GM23338 (cell line): ENCODE measurements at regions not wholly inside any gene's neighbourhood (a gene's known extent, or its start where the extent isn't known, plus 50 kb on each side); places are given as distances from the start of the nearest gene placed in this dataset.

Source experiments
- ATAC-seq: fragments of 200-7000 bp; cut with Tn5 transposase; 3 replicates; pipeline ENCODE4 v1.9.1; 2020
- DNase-seq: peaks from one replicate; pipeline ENCODE4 v3.0.0-alpha.2; 2015; ENCODE audit warnings: low spot score
- H2AFZ ChIP-seq: fragments of 200-600 bp; sonication (generic); 2 replicates; pipeline ENCODE4 v1.8.0; 2016; ENCODE audit warnings: antibody characterized with exemption, mild to moderate bottlenecking, moderate library complexity
- H3F3A ChIP-seq: fragments of 200-600 bp; sonication (generic); replicated peaks from 2 replicates; pipeline ENCODE4 v1.8.0; 2017; ENCODE audit warnings: antibody characterized with exemption, mixed run types, low read depth
- H3K27ac ChIP-seq: fragments of 200-600 bp; sonication (generic); 2 replicates; pipeline ENCODE4 v1.6.1; 2016; ENCODE audit warnings: low read depth
- H3K27me3 ChIP-seq: fragments of 200-600 bp; sonication (generic); 2 replicates; pipeline ENCODE4 v1.8.0; 2016; ENCODE audit warnings: mild to moderate bottlenecking, mixed run types, moderate library complexity; ENCODE audit not compliant: insufficient read depth
- H3K36me3 ChIP-seq: fragments of 200-600 bp; sonication (generic); 2 replicates; pipeline ENCODE4 v1.8.0; 2016; ENCODE audit warnings: mild to moderate bottlenecking; ENCODE audit not compliant: insufficient read depth
- H3K4me1 ChIP-seq: fragments of 200-600 bp; sonication (generic); 2 replicates; pipeline ENCODE4 v1.8.0; 2016; ENCODE audit warnings: mild to moderate bottlenecking, moderate library complexity; ENCODE audit not compliant: insufficient read depth
- H3K4me2 ChIP-seq: fragments of 200-600 bp; sonication (generic); 2 replicates; pipeline ENCODE4 v1.7.1; 2017; ENCODE audit warnings: mixed run types
- H3K4me3 ChIP-seq: fragments of 200-600 bp; sonication (generic); 2 replicates; pipeline ENCODE4 v1.6.1; 2016; ENCODE audit warnings: mixed run types
- H3K79me2 ChIP-seq: fragments of 200-600 bp; sonication (generic); replicated peaks from 2 replicates; pipeline ENCODE4 v1.8.0; 2017; ENCODE audit warnings: mild to moderate bottlenecking; ENCODE audit not compliant: insufficient read depth
- H3K9me2 ChIP-seq: fragments of 200-600 bp; sonication (generic); 2 replicates; pipeline ENCODE4 v1.8.0; 2017; ENCODE audit not compliant: insufficient read depth
- H4K20me1 ChIP-seq: fragments of 200-600 bp; sonication (generic); replicated peaks from 2 replicates; pipeline ENCODE4 v1.8.0; 2017; ENCODE audit warnings: mild to moderate bottlenecking; ENCODE audit not compliant: insufficient read depth
- H3K27ac Mint-ChIP-seq: 2 replicates; pipeline ENCODE4 v1.8.0; 2020; ENCODE audit warnings: inconsistent platforms, mild to moderate bottlenecking, moderate library complexity, mixed read lengths
- H3K27me3 Mint-ChIP-seq: 3 replicates; pipeline ENCODE4 v1.8.0; 2022; ENCODE audit warnings: low read depth, mild to moderate bottlenecking, moderate library complexity, mixed read lengths, inconsistent platforms; ENCODE audit not compliant: insufficient read depth, poor library complexity
- H3K36me3 Mint-ChIP-seq: 3 replicates; pipeline ENCODE4 v1.8.0; 2021; ENCODE audit warnings: low read depth, mild to moderate bottlenecking, inconsistent platforms, moderate library complexity, mixed read lengths
- H3K4me1 Mint-ChIP-seq: 3 replicates; pipeline ENCODE4 v1.8.0; 2020; ENCODE audit warnings: mild to moderate bottlenecking, inconsistent platforms, mixed read lengths
- H3K4me3 Mint-ChIP-seq: 3 replicates; pipeline ENCODE4 v1.8.0; 2021; ENCODE audit warnings: moderate library complexity, mild to moderate bottlenecking, inconsistent platforms, mixed read lengths
- H3K9me3 Mint-ChIP-seq: 3 replicates; pipeline ENCODE4 v1.8.0; 2020; ENCODE audit warnings: moderate library complexity, mild to moderate bottlenecking, inconsistent platforms, mixed read lengths
- CREB1 ChIP-seq: fragments of 250-450 bp; sonication (Bioruptor Pico); IDR thresholded peaks from 2 replicates; pipeline ENCODE4 v1.5.0; 2020; ENCODE audit warnings: low read depth, mild to moderate bottlenecking, moderate library complexity
- CTCF ChIP-seq, 2 experiments: fragments of 200-600 bp in 1 of 2; sonication (generic) in 1 of 2; conservative IDR thresholded peaks; 2 replicates each; pipeline versions ENCODE4 v1.5.1 to v1.6.1; 2016 to 2017; ENCODE audit warnings: antibody characterized with exemption in 2 of 2, low read depth in 2 of 2, mild to moderate bottlenecking in 2 of 2, moderate library complexity in 1 of 2
- EZH2 ChIP-seq: fragments of 200-600 bp; sonication (generic); IDR thresholded peaks from one replicate; pipeline ENCODE4 v1.8.0; 2017; ENCODE audit warnings: antibody characterized with exemption, mild to moderate bottlenecking, low read depth; ENCODE audit not compliant: unreplicated experiment
- JUNB ChIP-seq: IDR thresholded peaks from one replicate; pipeline ENCODE4 v1.6.1; 2016; ENCODE audit warnings: antibody characterized with exemption; ENCODE audit not compliant: unreplicated experiment
- NANOG ChIP-seq: IDR thresholded peaks from 2 replicates; pipeline ENCODE4 v1.6.1; 2016; ENCODE audit warnings: antibody characterized with exemption, borderline replicate concordance
- REST ChIP-seq: IDR thresholded peaks from one replicate; pipeline ENCODE4 v1.6.1; 2018; ENCODE audit warnings: antibody characterized with exemption; ENCODE audit not compliant: unreplicated experiment
- STAT1 ChIP-seq: IDR thresholded peaks from one replicate; pipeline ENCODE4 v1.6.1; 2016; ENCODE audit warnings: antibody characterized with exemption; ENCODE audit not compliant: unreplicated experiment
- ZNF114 ChIP-seq: fragments of 250-450 bp; sonication (Bioruptor Pico); IDR thresholded peaks from 2 replicates; pipeline ENCODE4 v1.5.0; 2020; ENCODE audit warnings: mild to moderate bottlenecking, moderate library complexity
- ZNF331 ChIP-seq: fragments of 250-450 bp; sonication (Bioruptor Pico); IDR thresholded peaks from 2 replicates; pipeline ENCODE4 v1.5.0; 2020; ENCODE audit warnings: low read depth, mild to moderate bottlenecking, moderate library complexity
- ZNF462 ChIP-seq: fragments of 250-450 bp; sonication (Bioruptor Pico); IDR thresholded peaks from 2 replicates; pipeline ENCODE4 v1.5.0; 2020; ENCODE audit warnings: mild to moderate bottlenecking, moderate library complexity

- no peak for TF ChIP-seq ZNF462 (CRISPR knock-in tag)
- TF ChIP-seq REST: no peak
Measured at GRCh38 chr1:198001776-198002408, 84.7 kb downstream of the LHX9 start (continued).

- H3K4me1 Mint-ChIP-seq: no peaks in the 10 kb centered on the region
- Histone ChIP-seq H3K36me3 (no peaks in the 10 kb centered on the region), H2AFZ (no peak overlapping the region), H3K4me3 (no peak overlapping the region), H3K9me2 (peaks cover 2% of the 10 kb centered on the region; the same call in 1 of the 2 replicates), H3F3A (no peaks in the 10 kb centered on the region), H3K4me1 (no peaks in the 10 kb centered on the region), H4K20me1 (no peaks in the 10 kb centered on the region), H3K27ac (no peak overlapping the region), H3K4me2 (no peak overlapping the region), H3K79me2 (no peaks in the 10 kb centered on the region), H3K27me3 (no peaks in the 10 kb centered on the region)
- H3K36me3 Mint-ChIP-seq: no peaks in the 10 kb centered on the region
- H3K4me3 Mint-ChIP-seq: no peak overlapping the region
- no peak overlapping the region for H3K27ac Mint-ChIP-seq
- H3K27me3 Mint-ChIP-seq: no peaks in the 10 kb centered on the region
- DNase-seq (no peak), ATAC-seq (no peak)
- no peaks in the 10 kb centered on the region for H3K9me3 Mint-ChIP-seq
- TF ChIP-seq CREB1 (CRISPR knock-in tag) (no peak), EZH2 (no peak), JUNB (no peak), ZNF114 (no peak), CTCF (conservative IDR thresholded peaks at IDR 0.05; ENCODE audit: low read depth in 2 of 2) (no peak), ZNF331 (CRISPR knock-in tag) (no peak), NANOG (no peak), STAT1 (no peak), REST (no peak)
Measured at GRCh38 chr1:198003468-198003867, 86.3 kb downstream of the LHX9 start.
